ENCODE measurements at regions not wholly inside any gene's neighbourhood (a gene's known extent, or its start where the extent isn't known, plus 50 kb on each side); places are given as distances from the start of the nearest gene placed in this dataset.

DNA sequence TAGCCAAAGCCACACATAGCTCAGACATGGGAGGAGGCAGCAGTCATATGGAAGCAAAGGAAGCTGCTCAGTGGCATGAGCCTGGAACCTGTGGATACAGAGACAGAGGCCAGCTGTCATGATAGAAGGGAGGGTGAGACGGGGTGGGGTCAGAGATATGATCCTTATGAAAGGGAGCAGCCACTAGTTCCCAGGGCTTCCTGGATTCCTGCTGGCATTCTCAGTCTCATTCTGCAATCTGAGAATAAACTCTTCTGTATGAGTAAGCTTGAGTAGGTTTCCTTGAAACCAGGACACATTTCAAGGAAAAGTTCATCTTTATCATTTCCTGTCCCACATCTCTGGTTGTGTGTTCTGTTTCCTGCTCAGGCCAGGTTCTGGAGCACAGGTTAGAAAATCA, 220.2 kb upstream of the SNX19 start:
- TF ChIP-seq EZH2 (IDR thresholded peaks at IDR 0.05) (no peak), POLR2AphosphoS5 (IDR thresholded peaks at IDR 0.05; ENCODE audit: borderline replicate concordance, low read depth, low read length) (no peak), FOXP2 (optimal IDR thresholded peaks at IDR 0.05; ENCODE audit: control extremely low read depth, extremely low read length, insufficient read depth) (no peak)
